GM12874 (cell line): ENCODE measurements at regions not wholly inside any gene's neighbourhood (a gene's known extent, or its start where the extent isn't known, plus 50 kb on each side); places are given as distances from the start of the nearest gene placed in this dataset.

ENCODE experiments used
- CTCF ChIP-seq: IDR thresholded peaks from 2 replicates; pipeline ENCODE4 v1.5.1; 2011; ENCODE audit warnings: low read depth, mild to moderate bottlenecking, control low read depth, low read length, moderate library complexity; ENCODE audit not compliant: insufficient read depth

GRCh38 chr11:22938691-22939090 lies 78.4 kb upstream of the CCDC179 start:
- TF ChIP-seq CTCF: no peak

- no peak for TF ChIP-seq CTCF
Observed at GRCh38 chr11:22957786-22958185, 97.5 kb upstream of the CCDC179 start.

GRCh38 chr11:22974251-22974650 lies 114.0 kb upstream of the CCDC179 start:
- TF ChIP-seq CTCF: no peak

- TF ChIP-seq CTCF: no peak
Observed at GRCh38 chr11:22976146-22976545, 115.9 kb upstream of the CCDC179 start.

GRCh38 chr11:22982903-22983302 lies 122.6 kb upstream of the CCDC179 start:
- no peak for TF ChIP-seq CTCF

- no peak for TF ChIP-seq CTCF
Observed at GRCh38 chr11:22984045-22984444, 123.8 kb upstream of the CCDC179 start.

- no peak for TF ChIP-seq CTCF
Observed at GRCh38 chr11:22989371-22989770, 129.1 kb upstream of the CCDC179 start.

- TF ChIP-seq CTCF: no peak
Observed at GRCh38 chr11:22991196-22991595, 130.9 kb upstream of the CCDC179 start.
